PC-9 (cell line): ENCODE measurements at regions not wholly inside any gene's neighbourhood (a gene's known extent, or its start where the extent isn't known, plus 50 kb on each side); places are given as distances from the start of the nearest gene placed in this dataset.
A peak's percentile ranks its signal among the peaks of the same experiment; 100 is the strongest.

Source experiments
- BruUV-seq: library from RNA; stranded (reverse); fragments of 400-500 nt; replicated peaks from 2 replicates; lab custom pipeline; 2021; lab: Mats Ljungman, UMichigan
- CTCF ChIA-PET: fragments of 300-600 bp; sonication (Branson Sonifier 250); formaldehyde crosslinking; loops from one replicate; lab custom pipeline; 2022; ENCODE audit warnings: antibody characterized with exemption; lab: Charles Lee
- POLR2A ChIA-PET: fragments of 300-600 bp; sonication (Branson Sonifier 250); formaldehyde crosslinking; loops from one replicate; lab custom pipeline; 2022; ENCODE audit warnings: antibody characterized with exemption; ENCODE audit not compliant: unreplicated experiment; lab: Charles Lee
- DNase-seq, 2 experiments: peaks; one replicate each; pipeline versions ENCODE4 v3.0.0 to v3.0.0-alpha.2; 2015 to 2022; ENCODE audit warnings: mixed read lengths in 1 of 2
- H2AFZ ChIP-seq: fragments of 200-600 bp; sonication (generic); 2 replicates; pipeline ENCODE4 v1.8.1; 2017; ENCODE audit warnings: antibody characterized with exemption
- H3F3A ChIP-seq: fragments of 200-600 bp; sonication (generic); 2 replicates; pipeline ENCODE4 v1.8.1; 2017; ENCODE audit warnings: antibody characterized with exemption, mild to moderate bottlenecking, low read depth; ENCODE audit not compliant: insufficient read depth
- H3K27ac ChIP-seq: fragments of 200-600 bp; sonication (generic); 2 replicates; pipeline ENCODE4 v1.6.1; 2016; ENCODE audit warnings: mixed run types
- H3K27me3 ChIP-seq: fragments of 200-600 bp; sonication (generic); 2 replicates; pipeline ENCODE4 v1.6.1; 2016; ENCODE audit warnings: low read depth, mixed run types; ENCODE audit not compliant: insufficient read depth
- H3K36me3 ChIP-seq: fragments of 200-600 bp; sonication (generic); 2 replicates; pipeline ENCODE4 v1.6.1; 2016; ENCODE audit warnings: low read depth, mixed run types
- H3K4me1 ChIP-seq: fragments of 200-600 bp; sonication (generic); replicated peaks from 2 replicates; pipeline ENCODE4 v1.6.1; 2016; ENCODE audit warnings: mixed run types; ENCODE audit not compliant: insufficient read depth
- H3K4me2 ChIP-seq: fragments of 200-600 bp; sonication (generic); 2 replicates; pipeline ENCODE4 v1.6.1; 2017; ENCODE audit warnings: mixed run types
- H3K4me3 ChIP-seq: fragments of 200-600 bp; sonication (generic); 2 replicates; pipeline ENCODE4 v1.6.1; 2016; ENCODE audit warnings: mixed run types
- H3K79me2 ChIP-seq: fragments of 200-600 bp; sonication (generic); 2 replicates; pipeline ENCODE4 v1.6.1; 2017; ENCODE audit warnings: low read depth, mixed run types
- H3K9me2 ChIP-seq: fragments of 200-600 bp; sonication (generic); 2 replicates; pipeline ENCODE4 v1.8.1; 2017; ENCODE audit warnings: mild to moderate bottlenecking; ENCODE audit not compliant: insufficient read depth
- H3K9me3 ChIP-seq: fragments of 200-600 bp; sonication (generic); 2 replicates; pipeline ENCODE4 v1.8.1; 2016; ENCODE audit warnings: low read depth; ENCODE audit not compliant: insufficient read depth
- H4K20me1 ChIP-seq: fragments of 200-600 bp; sonication (generic); 2 replicates; pipeline ENCODE4 v1.8.1; 2017; ENCODE audit not compliant: insufficient read depth
- CTCF ChIP-seq: fragments of 200-600 bp; sonication (generic); conservative IDR thresholded peaks from 2 replicates; pipeline ENCODE4 v1.6.1; 2017; ENCODE audit warnings: mixed run types, antibody characterized with exemption, mild to moderate bottlenecking, moderate library complexity
- EZH2 ChIP-seq: fragments of 200-600 bp; sonication (generic); IDR thresholded peaks from 2 replicates; pipeline ENCODE4 v1.8.0; 2017; ENCODE audit warnings: antibody characterized with exemption, low read depth
- intact Hi-C: fragments of 100-400 bp; cut with micrococcal nuclease; formaldehyde crosslinking; loops from one replicate; pipeline ENCODE4 v1.10.0; 2022; ENCODE audit not compliant: unreplicated experiment

- peaks cover 27% of the 10 kb centered on the region for H3F3A ChIP-seq
- no peak overlapping the region for H2AFZ ChIP-seq
- no peaks in the 10 kb centered on the region for H3K9me2 ChIP-seq
- peaks cover 28% of the 10 kb centered on the region for H3K4me1 ChIP-seq
- ChIA-PET CTCF (no interaction called here), POLR2A (no interaction called here)
- no peak overlapping the region for H3K4me2 ChIP-seq
- TF ChIP-seq CTCF (no peak), EZH2 (no peak)
- H3K27me3 ChIP-seq = no peaks in the 10 kb centered on the region
- BruUV-seq = no TSS peak
- no peaks in the 10 kb centered on the region for H3K36me3 ChIP-seq
- no peaks in the 10 kb centered on the region for H3K9me3 ChIP-seq
- no peak overlapping the region for H3K27ac ChIP-seq
- intact Hi-C loops = no loop called here
- no peaks in the 10 kb centered on the region for H4K20me1 ChIP-seq
- H3K4me3 ChIP-seq = no peak overlapping the region
- H3K79me2 ChIP-seq = no peaks in the 10 kb centered on the region
- DNase-seq = no peak
Observed at GRCh38 chr5:74073257-74073656, 447.3 kb downstream of the ARHGEF28 start.

- ChIA-PET CTCF (no interaction called here), POLR2A (no interaction called here)
- no peaks in the 10 kb centered on the region for H3K79me2 ChIP-seq
- no peaks in the 10 kb centered on the region for H4K20me1 ChIP-seq
- H2AFZ ChIP-seq = 0 out of 2 replicates have a peak overlapping the region, but pooled peaks have one; percentile 6
- H3K36me3 ChIP-seq = no peaks in the 10 kb centered on the region
- H3K4me2 ChIP-seq = no peak overlapping the region
- H3K9me3 ChIP-seq = no peaks in the 10 kb centered on the region
- no TSS peak for BruUV-seq
- TF ChIP-seq CTCF (no peak), EZH2 (no peak)
- H3K27me3 ChIP-seq = no peaks in the 10 kb centered on the region
- DNase-seq = no peak
- H3K4me3 ChIP-seq = no peak overlapping the region
- intact Hi-C loops = no loop called here
- peaks cover 33% of the 10 kb centered on the region for H3F3A ChIP-seq
- H3K27ac ChIP-seq = no peak overlapping the region
- H3K4me1 ChIP-seq = peaks cover 34% of the 10 kb centered on the region
- no peaks in the 10 kb centered on the region for H3K9me2 ChIP-seq
Observed at GRCh38 chr5:74072646-74073045, 446.6 kb downstream of the ARHGEF28 start.

DNA sequence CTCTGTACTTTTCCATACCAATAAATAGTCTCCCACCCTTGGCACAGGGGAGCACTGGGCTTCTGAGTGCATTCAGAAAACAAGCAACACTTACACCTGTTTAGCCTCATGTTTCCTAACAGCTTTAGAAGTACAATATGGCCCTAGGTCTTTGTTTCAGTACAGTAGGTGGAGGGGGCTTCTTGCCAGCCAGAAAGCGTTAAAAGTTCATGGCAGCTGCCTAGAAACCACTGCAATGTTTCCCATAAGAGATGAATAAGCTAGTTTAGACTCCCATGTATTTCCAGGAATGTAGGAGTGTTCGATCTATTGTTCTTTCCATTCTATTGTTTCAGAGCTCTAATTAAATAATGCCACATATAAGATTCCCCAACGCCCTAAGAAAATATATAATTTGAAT is 444.8 kb downstream of the ARHGEF28 start:
- H3K4me1 ChIP-seq = peaks cover 33% of the 10 kb centered on the region
- no peaks in the 10 kb centered on the region for H3K36me3 ChIP-seq
- no peak overlapping the region for H3K27ac ChIP-seq
- no peaks in the 10 kb centered on the region for H3K79me2 ChIP-seq
- ChIA-PET POLR2A (no interaction called here), CTCF (no interaction called here)
- DNase-seq = no peak
- TF ChIP-seq CTCF (no peak), EZH2 (no peak)
- peaks cover 29% of the 10 kb centered on the region for H3F3A ChIP-seq
- no peak overlapping the region for H3K4me2 ChIP-seq
- no peaks in the 10 kb centered on the region for H3K9me2 ChIP-seq
- no peaks in the 10 kb centered on the region for H3K27me3 ChIP-seq
- no TSS peak for BruUV-seq
- H3K4me3 ChIP-seq = no peak overlapping the region
- H3K9me3 ChIP-seq = no peaks in the 10 kb centered on the region
- no peaks in the 10 kb centered on the region for H4K20me1 ChIP-seq
- intact Hi-C loops = no loop called here
- H2AFZ ChIP-seq = no peak overlapping the region
